ENCODE measurements at regions not wholly inside any gene's neighbourhood (a gene's known extent, or its start where the extent isn't known, plus 50 kb on each side); places are given as distances from the start of the nearest gene placed in this dataset.
"Not testable (repeated sequence)": the region's sequence is repeated elsewhere in the genome, so short reads cannot be mapped to it uniquely, and the experiment has no call there.

DNA sequence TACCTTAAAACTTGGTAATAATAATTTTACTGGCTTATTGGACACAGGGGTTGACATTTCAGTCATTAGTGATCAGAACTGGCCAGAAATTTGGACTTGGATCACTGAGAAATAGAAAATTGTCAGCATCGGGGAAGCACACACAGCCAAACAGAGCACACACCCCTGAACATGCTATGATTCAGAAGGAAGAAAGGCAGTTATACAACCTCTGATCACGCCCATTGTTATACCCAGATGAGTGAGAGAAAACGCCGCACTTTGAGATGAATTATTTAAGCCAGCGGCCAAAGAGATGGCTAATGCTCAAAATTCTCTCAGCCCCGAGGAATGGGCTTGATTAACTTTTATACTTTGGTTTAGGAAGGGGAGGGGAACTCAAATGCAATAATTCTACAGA is 557.4 kb downstream of the CDY1 start:
- TF ChIP-seq POLR2A (IDR thresholded peaks at IDR 0.05): not testable (repeated sequence)
- TF ChIP-seq, protein P1, sequence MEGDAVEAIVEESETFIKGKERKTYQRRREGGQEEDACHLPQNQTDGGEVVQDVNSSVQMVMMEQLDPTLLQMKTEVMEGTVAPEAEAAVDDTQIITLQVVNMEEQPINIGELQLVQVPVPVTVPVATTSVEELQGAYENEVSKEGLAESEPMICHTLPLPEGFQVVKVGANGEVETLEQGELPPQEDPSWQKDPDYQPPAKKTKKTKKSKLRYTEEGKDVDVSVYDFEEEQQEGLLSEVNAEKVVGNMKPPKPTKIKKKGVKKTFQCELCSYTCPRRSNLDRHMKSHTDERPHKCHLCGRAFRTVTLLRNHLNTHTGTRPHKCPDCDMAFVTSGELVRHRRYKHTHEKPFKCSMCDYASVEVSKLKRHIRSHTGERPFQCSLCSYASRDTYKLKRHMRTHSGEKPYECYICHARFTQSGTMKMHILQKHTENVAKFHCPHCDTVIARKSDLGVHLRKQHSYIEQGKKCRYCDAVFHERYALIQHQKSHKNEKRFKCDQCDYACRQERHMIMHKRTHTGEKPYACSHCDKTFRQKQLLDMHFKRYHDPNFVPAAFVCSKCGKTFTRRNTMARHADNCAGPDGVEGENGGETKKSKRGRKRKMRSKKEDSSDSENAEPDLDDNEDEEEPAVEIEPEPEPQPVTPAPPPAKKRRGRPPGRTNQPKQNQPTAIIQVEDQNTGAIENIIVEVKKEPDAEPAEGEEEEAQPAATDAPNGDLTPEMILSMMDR (IDR thresholded peaks at IDR 0.05): not testable (repeated sequence)
